ENCODE measurements at regions not wholly inside any gene's neighbourhood (a gene's known extent, or its start where the extent isn't known, plus 50 kb on each side); places are given as distances from the start of the nearest gene placed in this dataset.

DNA sequence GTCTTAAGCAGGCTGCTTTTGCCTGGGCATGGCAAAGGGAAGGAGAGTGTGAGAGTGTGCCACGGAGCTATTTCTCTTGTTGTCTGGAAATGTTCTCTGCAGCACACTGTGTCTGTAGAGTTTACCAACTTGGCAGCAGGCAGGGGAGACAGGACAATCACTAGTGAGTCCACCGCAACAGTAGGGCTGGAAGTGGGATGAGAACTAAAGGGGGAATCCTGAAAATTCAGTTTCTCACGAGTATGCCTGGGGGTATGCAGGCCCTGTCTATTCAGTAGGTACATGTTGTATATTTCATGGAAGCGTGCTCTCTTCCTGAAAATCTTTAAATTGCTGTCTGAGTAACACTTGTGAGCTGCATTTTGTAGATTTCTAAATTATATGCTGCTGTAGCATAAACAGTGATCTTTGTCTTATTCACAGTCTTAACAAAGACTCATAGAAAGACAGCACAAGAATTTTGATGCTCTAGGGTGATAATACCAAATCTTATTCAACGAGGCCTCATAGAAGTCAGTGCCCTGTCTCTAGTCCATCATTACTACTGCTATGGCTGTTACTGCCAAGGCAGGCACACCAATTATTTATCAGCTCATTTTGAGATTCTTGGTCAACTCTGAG lies 200.4 kb upstream of the LEF1 start:
- no peak overlapping the region for H3K4me3 ChIP-seq (replicated peaks; ENCODE audit: low read depth, low read length)
- no peak for DNase-seq (ENCODE audit: extremely low read depth, low read depth)
- TF ChIP-seq, protein P1, sequence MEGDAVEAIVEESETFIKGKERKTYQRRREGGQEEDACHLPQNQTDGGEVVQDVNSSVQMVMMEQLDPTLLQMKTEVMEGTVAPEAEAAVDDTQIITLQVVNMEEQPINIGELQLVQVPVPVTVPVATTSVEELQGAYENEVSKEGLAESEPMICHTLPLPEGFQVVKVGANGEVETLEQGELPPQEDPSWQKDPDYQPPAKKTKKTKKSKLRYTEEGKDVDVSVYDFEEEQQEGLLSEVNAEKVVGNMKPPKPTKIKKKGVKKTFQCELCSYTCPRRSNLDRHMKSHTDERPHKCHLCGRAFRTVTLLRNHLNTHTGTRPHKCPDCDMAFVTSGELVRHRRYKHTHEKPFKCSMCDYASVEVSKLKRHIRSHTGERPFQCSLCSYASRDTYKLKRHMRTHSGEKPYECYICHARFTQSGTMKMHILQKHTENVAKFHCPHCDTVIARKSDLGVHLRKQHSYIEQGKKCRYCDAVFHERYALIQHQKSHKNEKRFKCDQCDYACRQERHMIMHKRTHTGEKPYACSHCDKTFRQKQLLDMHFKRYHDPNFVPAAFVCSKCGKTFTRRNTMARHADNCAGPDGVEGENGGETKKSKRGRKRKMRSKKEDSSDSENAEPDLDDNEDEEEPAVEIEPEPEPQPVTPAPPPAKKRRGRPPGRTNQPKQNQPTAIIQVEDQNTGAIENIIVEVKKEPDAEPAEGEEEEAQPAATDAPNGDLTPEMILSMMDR (IDR thresholded peaks at IDR 0.05; ENCODE audit: low read depth, low read length, missing control alignments): no peak

DNA sequence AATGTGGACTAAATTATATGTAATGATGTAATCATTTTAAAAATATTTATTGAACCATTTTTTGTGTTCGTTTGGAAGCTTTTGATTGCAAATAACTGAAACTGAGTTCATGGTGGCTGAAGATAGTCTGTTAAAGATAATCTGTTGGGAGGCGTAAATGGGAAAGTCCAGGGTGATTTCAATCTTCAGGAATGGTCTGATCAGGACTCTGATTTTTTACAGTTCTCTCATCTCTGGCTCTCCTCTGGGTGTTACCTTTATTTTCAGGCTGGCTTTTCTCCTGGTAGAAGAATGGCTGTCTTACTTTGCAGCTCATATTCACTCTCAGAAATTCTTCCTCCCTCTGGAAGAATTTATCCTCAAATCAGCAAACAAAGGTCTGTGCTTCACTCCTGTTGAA lies 199.0 kb upstream of the LEF1 start:
- no peak overlapping the region for H3K4me3 ChIP-seq (replicated peaks; ENCODE audit: low read depth, low read length)
- no peak for DNase-seq (ENCODE audit: extremely low read depth, low read depth)
- TF ChIP-seq, protein P1 (IDR thresholded peaks at IDR 0.05; ENCODE audit: low read depth, low read length, missing control alignments): no peak

DNA sequence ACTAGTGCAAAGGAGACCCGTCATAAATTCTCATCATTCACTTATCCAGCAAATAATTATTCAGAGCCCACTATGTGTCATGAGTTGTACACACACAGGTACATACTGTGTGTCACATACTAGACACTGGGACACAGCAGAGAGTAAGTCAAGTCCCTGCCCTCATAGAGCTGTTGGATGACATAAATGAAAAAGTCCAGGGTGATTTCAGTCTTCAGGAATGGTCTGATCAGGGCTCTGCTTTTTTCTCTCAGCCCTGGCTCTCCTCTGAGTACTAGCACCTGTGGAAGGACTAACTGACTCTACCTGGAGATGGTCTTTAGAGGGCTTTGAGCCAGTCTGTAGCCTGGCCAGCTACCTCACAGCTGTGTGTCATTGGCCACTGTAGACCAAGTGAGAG lies 198.0 kb upstream of the LEF1 start:
- TF ChIP-seq, protein P1 (IDR thresholded peaks at IDR 0.05; ENCODE audit: low read depth, low read length, missing control alignments): no peak
- no peak for DNase-seq (ENCODE audit: extremely low read depth, low read depth)

DNA sequence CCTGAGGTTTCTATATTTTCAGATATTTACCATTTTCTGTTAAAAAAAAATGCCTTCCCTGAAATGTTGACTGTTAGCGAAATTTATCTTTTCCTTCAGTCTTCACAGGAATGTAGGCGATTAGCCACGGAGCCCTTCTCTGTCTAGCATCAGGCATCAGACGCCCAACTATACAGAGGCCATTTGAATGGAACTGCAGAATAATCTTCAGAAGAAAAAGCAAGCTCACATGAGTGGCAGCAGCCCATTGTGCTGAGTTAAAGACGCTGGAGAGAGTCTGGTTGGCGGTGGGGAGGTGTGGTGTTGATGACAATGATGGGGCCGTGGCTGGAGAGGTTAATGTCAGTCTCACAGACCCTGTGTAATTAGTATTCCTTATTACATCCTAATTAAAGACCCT lies 196.8 kb upstream of the LEF1 start:
- DNase-seq (ENCODE audit: extremely low read depth, low read depth): no peak
- TF ChIP-seq, protein P1 (IDR thresholded peaks at IDR 0.05; ENCODE audit: low read depth, low read length, missing control alignments): no peak
- no peak overlapping the region for H3K4me3 ChIP-seq (replicated peaks; ENCODE audit: low read depth, low read length)

More for the DNA sequence above, 198.0 kb upstream of the LEF1 start:
- no peak overlapping the region for H3K4me3 ChIP-seq (replicated peaks; ENCODE audit: low read depth, low read length)

DNA sequence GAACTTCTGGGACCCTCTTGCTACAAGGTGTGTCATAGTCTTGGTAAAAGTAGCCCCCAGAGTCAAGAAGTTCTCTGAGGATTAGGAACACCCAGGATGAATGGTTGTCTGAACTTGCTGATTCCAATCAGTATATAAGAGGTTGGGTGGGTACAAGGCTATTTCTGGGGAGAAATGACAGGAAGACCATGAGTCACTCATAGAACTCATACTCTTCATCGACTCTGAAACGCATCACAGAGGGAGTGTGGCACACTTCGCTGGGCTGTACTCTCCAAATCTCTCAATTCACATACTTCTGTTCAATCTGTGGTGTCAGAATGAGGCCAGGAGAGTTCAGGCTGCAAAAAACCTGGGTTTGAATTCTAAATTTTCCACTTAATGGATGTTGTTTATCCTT lies 193.2 kb upstream of the LEF1 start:
- no peak overlapping the region for H3K4me3 ChIP-seq (replicated peaks; ENCODE audit: low read depth, low read length)
- no peak for DNase-seq (ENCODE audit: extremely low read depth, low read depth)
- TF ChIP-seq, protein P1 (IDR thresholded peaks at IDR 0.05; ENCODE audit: low read depth, low read length, missing control alignments): no peak

DNA sequence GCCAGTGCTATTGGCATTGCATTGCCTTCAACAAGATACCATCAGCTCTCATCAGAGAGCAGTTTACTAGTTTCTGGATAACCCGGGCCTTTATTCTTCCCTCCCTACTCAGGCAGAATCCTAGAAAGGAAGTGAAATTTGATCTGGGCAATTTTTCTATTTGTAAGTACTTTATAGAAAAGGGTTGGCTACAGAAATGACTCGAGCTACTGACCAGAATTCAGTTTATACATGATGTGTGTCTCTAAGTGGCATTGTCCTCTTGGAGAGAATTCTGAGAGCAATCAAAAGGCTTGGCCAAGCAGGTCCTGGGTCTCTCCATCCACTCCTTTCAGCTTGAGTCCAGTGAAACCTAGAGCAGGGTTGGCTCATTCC lies 192.7 kb upstream of the LEF1 start:
- DNase-seq (ENCODE audit: extremely low read depth, low read depth): peak; percentile 17
- H3K4me3 ChIP-seq (replicated peaks; ENCODE audit: low read depth, low read length): no peak overlapping the region
- TF ChIP-seq, protein P1 (IDR thresholded peaks at IDR 0.05; ENCODE audit: low read depth, low read length, missing control alignments): no peak
